HG02678 (cell line): ENCODE measurements at regions not wholly inside any gene's neighbourhood (a gene's known extent, or its start where the extent isn't known, plus 50 kb on each side); places are given as distances from the start of the nearest gene placed in this dataset.

Experiments used
- ATAC-seq: cut with Tn5 transposase; IDR thresholded peaks from one replicate; pipeline ENCODE4 v1.9.1; 2021; ENCODE audit warnings: mild to moderate bottlenecking, moderate library complexity; ENCODE audit not compliant: unreplicated experiment

- no peak for ATAC-seq
Measured at GRCh38 chrX:151476604-151477303, 79.7 kb downstream of the VMA21 start.

GRCh38 chrX:151478058-151478457, 81.1 kb downstream of the VMA21 start:
- ATAC-seq: no peak

GRCh38 chrX:151488677-151489076, 74.8 kb upstream of the PASD1 start:
- peak; percentile 61 for ATAC-seq

- ATAC-seq: no peak
Measured at GRCh38 chrX:151505796-151506195, 57.7 kb upstream of the PASD1 start.

GRCh38 chrX:151510203-151510602, 53.3 kb upstream of the PASD1 start:
- ATAC-seq: no peak

- ATAC-seq: no peak
Measured at GRCh38 chrX:151513472-151513871, 50.0 kb upstream of the PASD1 start.
